Panc1 (cell line): ENCODE measurements at regions not wholly inside any gene's neighbourhood (a gene's known extent, or its start where the extent isn't known, plus 50 kb on each side); places are given as distances from the start of the nearest gene placed in this dataset.

ENCODE experiments used
- ATAC-seq: fragments of 200-7000 bp; cut with Tn5 transposase; 2 replicates; pipeline ENCODE4 v1.9.1; 2020; ENCODE audit warnings: mild to moderate bottlenecking, moderate library complexity
- BruUV-seq: library from RNA; stranded (reverse); fragments of 400-500 nt; replicated peaks from 2 replicates; lab custom pipeline; 2021; lab: Mats Ljungman, UMichigan
- CTCF ChIA-PET: fragments of 300-600 bp; sonication (Branson Sonifier 250); formaldehyde crosslinking; loops from one replicate; lab custom pipeline; 2022; ENCODE audit warnings: antibody characterized with exemption; lab: Charles Lee
- POLR2A ChIA-PET: fragments of 300-600 bp; sonication (Branson Sonifier 250); formaldehyde crosslinking; loops from one replicate; lab custom pipeline; 2022; ENCODE audit warnings: antibody characterized with exemption; lab: Charles Lee
- DNase-seq: peaks from one replicate; pipeline ENCODE4 v3.0.0-alpha.2; 2010; ENCODE audit warnings: low read depth, low spot score
- H3K27ac ChIP-seq: 2 replicates; pipeline ENCODE4 v1.5.1; 2011; ENCODE audit warnings: mild to moderate bottlenecking, low read length, inconsistent platforms
- H3K27me3 ChIP-seq: fragments of 200-500 bp; sonication (Bioruptor generic); 2 replicates; pipeline ENCODE4 v1.6.0; 2014; ENCODE audit warnings: low read length, inconsistent platforms; ENCODE audit not compliant: control insufficient read depth, insufficient read depth
- H3K36me3 ChIP-seq: fragments of 200-500 bp; sonication (Bioruptor generic); 2 replicates; pipeline ENCODE4 v1.5.1; 2014; ENCODE audit warnings: inconsistent platforms, mild to moderate bottlenecking, low read length, moderate library complexity; ENCODE audit not compliant: control insufficient read depth, insufficient read depth
- H3K4me1 ChIP-seq: 2 replicates; pipeline ENCODE4 v1.5.1; 2011; ENCODE audit warnings: inconsistent platforms, mild to moderate bottlenecking, low read length, moderate library complexity; ENCODE audit not compliant: control insufficient read depth, insufficient read depth
- H3K4me3 ChIP-seq, 2 experiments: 2 replicates each; pipeline ENCODE4 v1.5.1; 2011 to 2012; ENCODE audit warnings: low read depth in 2 of 2, low read length in 2 of 2, mild to moderate bottlenecking in 2 of 2, inconsistent platforms in 1 of 2, moderate library complexity in 1 of 2
- H3K9me3 ChIP-seq: fragments of 200-500 bp; sonication (Bioruptor generic); 2 replicates; pipeline ENCODE4 v1.5.1; 2014; ENCODE audit warnings: low read depth, mild to moderate bottlenecking, inconsistent platforms, low read length, moderate library complexity; ENCODE audit not compliant: control insufficient read depth, insufficient read depth
- CTCF ChIP-seq: fragments of 450-650 bp; IDR thresholded peaks from 2 replicates; pipeline ENCODE4 v1.5.1; 2017; ENCODE audit warnings: mild to moderate bottlenecking
- POLR2AphosphoS5 ChIP-seq: IDR thresholded peaks from 2 replicates; pipeline ENCODE4 v1.6.1; 2012; ENCODE audit warnings: mild to moderate bottlenecking, low read depth, low read length, moderate library complexity
- REST ChIP-seq, 2 experiments: IDR thresholded peaks; 2 replicates each; pipeline ENCODE4 v1.6.1; 2011 to 2012; ENCODE audit warnings: low read depth in 2 of 2, control low read depth in 1 of 2, low read length in 1 of 2, mild to moderate bottlenecking in 1 of 2, moderate library complexity in 1 of 2; ENCODE audit not compliant: insufficient read depth in 1 of 2
- SIN3A ChIP-seq: IDR thresholded peaks from 2 replicates; pipeline ENCODE4 v1.6.1; 2012; ENCODE audit warnings: low read depth, mild to moderate bottlenecking, low read length, moderate library complexity, borderline replicate concordance; ENCODE audit not compliant: insufficient read depth
- TCF7L2 ChIP-seq: IDR thresholded peaks from 2 replicates; pipeline ENCODE4 v1.6.1; 2011; ENCODE audit warnings: mild to moderate bottlenecking, low read depth, low read length, inconsistent platforms
- in situ Hi-C: cut with HindIII; loops from 2 replicates; pipeline ENCODE4 v1.10.0; 2016; ENCODE audit warnings: low sequenced_read_pairs, low pct_unique_long_range_greater_than_20kb
- intact Hi-C: fragments of 100-400 bp; cut with micrococcal nuclease; formaldehyde crosslinking; loops from one replicate; pipeline ENCODE4 v1.10.0; 2022; ENCODE audit not compliant: unreplicated experiment

- ChIA-PET CTCF (no interaction called here), POLR2A (no interaction called here)
- no peak for ATAC-seq
- in situ Hi-C loops, result no loop called here
- peaks cover 13% of the 10 kb centered on the region; the same call in 1 of the 2 replicates for H3K9me3 ChIP-seq
- intact Hi-C loops, result no loop called here
- no peak for DNase-seq
- no TSS peak for BruUV-seq
- H3K27ac ChIP-seq, result no peak overlapping the region
- H3K36me3 ChIP-seq, result no peaks in the 10 kb centered on the region
- H3K4me3 ChIP-seq, result no peak overlapping the region
- TF ChIP-seq TCF7L2 (no peak), POLR2AphosphoS5 (no peak), REST (IDR thresholded peaks at IDR 0.05; ENCODE audit: insufficient read depth in 1 of 2, low read depth in 2 of 2, low read length in 1 of 2) (no peak), CTCF (no peak), SIN3A (no peak)
- no peaks in the 10 kb centered on the region for H3K27me3 ChIP-seq
- H3K4me1 ChIP-seq, result no peaks in the 10 kb centered on the region
Measured at GRCh38 chr18:75483662-75484061, 56.2 kb upstream of the SMIM21 start.

GRCh38 chr18:75482880-75483279 lies 55.4 kb upstream of the SMIM21 start:
- ChIA-PET CTCF (no interaction called here), POLR2A (no interaction called here)
- DNase-seq (no peak), ATAC-seq (no peak)
- H3K27ac ChIP-seq, result no peak overlapping the region
- no peak for TF ChIP-seq TCF7L2
- no peak for TF ChIP-seq REST (IDR thresholded peaks at IDR 0.05; ENCODE audit: insufficient read depth in 1 of 2, low read depth in 2 of 2, low read length in 1 of 2)
- no peak for TF ChIP-seq SIN3A
- in situ Hi-C loops (no loop called here), intact Hi-C loops (no loop called here)
- BruUV-seq, result no TSS peak
- peaks cover 13% of the 10 kb centered on the region; the same call in 1 of the 2 replicates for H3K9me3 ChIP-seq
- H3K36me3 ChIP-seq, result no peaks in the 10 kb centered on the region
- H3K4me3 ChIP-seq, result no peak overlapping the region
- no peaks in the 10 kb centered on the region for H3K4me1 ChIP-seq
- H3K27me3 ChIP-seq, result no peaks in the 10 kb centered on the region
